ENCODE measurements at regions not wholly inside any gene's neighbourhood (a gene's known extent, or its start where the extent isn't known, plus 50 kb on each side); places are given as distances from the start of the nearest gene placed in this dataset.
"Not testable (repeated sequence)": the region's sequence is repeated elsewhere in the genome, so short reads cannot be mapped to it uniquely, and the experiment has no call there.

DNA sequence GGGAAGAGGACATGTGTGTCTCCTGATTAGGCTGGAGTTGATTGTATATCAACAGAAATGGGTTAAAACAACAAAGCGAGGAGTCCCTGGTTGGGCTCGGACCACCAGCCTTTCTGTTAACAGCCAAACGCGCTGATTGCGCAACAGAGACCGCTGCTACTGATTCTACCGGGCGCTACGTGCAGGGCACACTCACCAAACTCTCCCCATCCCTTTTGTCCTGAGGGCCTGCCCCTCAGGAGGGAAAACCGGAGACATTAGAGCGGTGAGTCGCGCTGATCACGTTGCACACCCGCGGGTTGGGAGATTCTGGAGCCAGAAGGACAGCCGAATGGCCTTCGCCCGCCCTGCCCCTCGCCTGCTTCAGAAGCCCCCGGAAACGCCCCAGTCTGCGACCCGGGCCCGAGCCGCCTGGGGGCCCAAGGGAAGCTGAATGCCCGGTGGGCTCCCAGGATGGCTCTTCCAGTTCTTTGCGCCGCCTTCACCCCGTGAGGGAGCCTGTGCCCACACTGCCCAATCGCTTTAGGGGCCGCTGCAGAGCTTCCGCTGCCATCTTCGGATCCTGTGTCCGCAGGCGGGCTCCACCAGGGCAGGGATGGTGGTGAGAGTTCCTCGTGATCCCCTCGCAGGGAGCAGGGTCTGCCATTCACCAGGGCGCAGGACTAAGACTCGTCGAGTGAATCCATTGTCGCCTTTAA is 165.4 kb upstream of the NBPF11 start:
- Histone ChIP-seq H3K27ac (no peak overlapping the region), H3K4me1 (replicated peaks in 1 of 2) (peaks cover 0 to 6% of the 10 kb centered on the region in 2 donors), H3K4me3 (no peak overlapping the region)
- WGBS, 10 experiments, result 60 to 99% (median 84%) methylated on average over 4 to 14 of the region's 42 CpGs; no CpG with 5 or more reads in 4 of the 10 experiments
- ATAC-seq (replicated peaks in 6 of 8), result no peak
- in situ Hi-C loops (cut with MboI; ENCODE audit: low pct_unique_long_range_greater_than_20kb in 2 of 9, low sequenced_read_pairs in 9 of 9, unreplicated experiment in 9 of 9), result no loop called here

DNA sequence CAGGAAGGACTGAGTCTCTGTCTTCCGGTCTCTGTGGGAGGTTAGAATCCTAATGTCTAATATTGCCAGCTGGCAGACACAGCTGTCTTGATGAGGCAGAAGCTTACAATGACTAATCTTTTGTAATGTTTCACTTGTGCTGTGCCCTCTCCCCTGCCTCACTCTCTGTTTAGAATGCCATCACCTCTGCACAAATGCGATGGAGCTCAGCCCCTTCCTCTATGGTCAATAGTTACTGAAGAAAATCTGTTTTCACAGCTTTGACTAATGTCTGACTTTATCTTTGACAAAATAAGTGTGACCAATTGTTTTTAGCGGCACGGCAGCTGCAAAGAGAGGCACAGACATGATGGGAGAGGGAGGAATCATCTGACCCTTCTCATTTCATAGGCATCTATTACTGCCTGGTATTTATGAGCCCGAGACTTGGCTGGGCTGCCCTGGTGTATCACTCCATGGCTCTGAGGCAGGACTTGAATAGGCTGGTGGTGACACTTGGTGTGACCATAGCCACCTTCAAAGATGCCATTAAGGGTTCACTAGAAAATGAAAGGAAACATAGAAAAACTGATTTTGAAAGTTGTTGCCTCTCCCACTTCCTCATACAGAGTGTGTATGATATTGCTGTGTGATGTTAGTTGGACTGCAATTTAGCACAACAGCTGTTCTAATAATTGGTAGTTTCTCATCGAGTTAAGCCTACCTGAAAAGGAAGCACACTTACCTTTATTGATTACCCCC is 163.2 kb upstream of the NBPF11 start:
- WGBS, 10 experiments, result 10 to 91% (median 71%) methylated on average over 1 to 6 of the region's 6 CpGs
- H3K27ac ChIP-seq, result no peak overlapping the region
- H3K4me1 ChIP-seq (replicated peaks in 1 of 2), result peaks cover 0 to 6% of the 10 kb centered on the region in 2 donors
- ATAC-seq (replicated peaks in 6 of 8), result no peak
- in situ Hi-C loops (cut with MboI; ENCODE audit: low pct_unique_long_range_greater_than_20kb in 2 of 9, low sequenced_read_pairs in 9 of 9, unreplicated experiment in 9 of 9), result no loop called here
- no peak overlapping the region for H3K4me3 ChIP-seq

GRCh38 chr1:148310807-148311206 is 158.7 kb upstream of the NBPF11 start:
- Histone ChIP-seq H3K4me1 (replicated peaks in 1 of 2) (no peaks in the 10 kb centered on the region), H3K27ac (no peak overlapping the region), H3K4me3 (no peak overlapping the region)
- in situ Hi-C loops (cut with MboI; ENCODE audit: low pct_unique_long_range_greater_than_20kb in 2 of 9, low sequenced_read_pairs in 9 of 9, unreplicated experiment in 9 of 9), result no loop called here
- ATAC-seq (replicated peaks in 6 of 8), result no peak

DNA sequence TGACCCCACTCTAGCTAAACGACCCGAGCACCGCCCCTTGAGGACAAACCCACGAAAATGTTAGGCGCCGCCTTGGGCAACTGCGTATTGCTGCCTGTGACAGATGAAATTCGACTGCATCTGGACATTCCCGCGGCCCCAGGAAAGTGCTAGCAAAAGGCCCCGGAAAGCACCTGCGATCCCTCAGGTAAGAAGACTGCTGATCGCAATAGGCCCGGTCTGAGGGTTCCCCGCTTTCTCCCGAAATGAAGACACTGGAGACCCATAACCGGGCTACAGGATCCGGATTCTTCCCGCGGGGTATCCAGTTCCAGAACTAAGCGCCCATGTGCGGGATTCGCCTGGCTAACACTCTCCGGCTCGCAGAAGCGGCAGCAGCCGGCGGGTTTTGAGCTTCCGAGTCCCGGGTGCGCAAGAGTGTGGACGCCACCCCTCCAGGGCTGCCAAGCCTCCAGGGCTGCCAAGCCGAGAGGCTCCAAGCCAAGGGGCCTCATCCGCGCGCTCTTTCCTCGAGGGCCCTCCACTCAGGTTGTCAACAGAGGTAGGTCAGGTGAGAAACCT is 157.9 kb upstream of the NBPF11 start:
- WGBS, 10 experiments, result 12 to 91% (median 50%) methylated on average over 5 to 24 of the region's 37 CpGs; no CpG with 5 or more reads in 4 of the 10 experiments
- H3K4me1 ChIP-seq (replicated peaks in 1 of 2), result no peaks in the 10 kb centered on the region
- H3K4me3 ChIP-seq, result no peak overlapping the region
- peak in 1 of 8 experiments; percentile 44 for ATAC-seq (replicated peaks in 6 of 8)
- H3K27ac ChIP-seq, result no peak overlapping the region
- in situ Hi-C loops (cut with MboI; ENCODE audit: low pct_unique_long_range_greater_than_20kb in 2 of 9, low sequenced_read_pairs in 9 of 9, unreplicated experiment in 9 of 9), result no loop called here

DNA sequence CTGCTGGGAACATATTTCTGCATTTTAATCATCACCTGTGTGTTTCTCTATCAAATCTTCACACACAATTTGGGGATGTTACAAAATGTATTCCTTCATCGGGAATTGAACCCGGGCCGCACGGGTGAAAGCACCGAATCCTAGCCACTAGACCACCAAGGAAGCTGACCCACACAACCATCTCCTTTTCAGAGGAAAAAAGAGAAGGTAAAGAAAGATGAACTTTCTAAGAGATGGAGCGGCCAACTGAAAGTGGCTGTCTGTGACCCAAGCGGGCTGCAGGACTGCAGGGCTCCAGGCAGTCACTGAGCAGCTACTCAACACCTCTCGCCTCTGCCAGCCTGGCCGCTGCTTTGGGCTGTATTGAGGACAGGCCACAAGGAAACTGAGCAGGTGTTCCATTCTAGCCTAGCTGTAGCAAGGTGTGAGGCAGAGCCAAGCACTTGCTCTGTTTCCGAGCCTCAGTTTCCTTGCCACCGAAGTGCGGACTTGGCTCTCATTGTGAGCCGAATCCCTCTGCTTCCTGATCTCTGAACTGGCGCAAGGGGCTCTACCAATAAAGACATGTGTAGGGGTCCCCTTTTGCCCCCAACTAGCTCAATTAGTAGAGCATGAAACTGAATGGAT is 156.9 kb upstream of the NBPF11 start:
- WGBS, 10 experiments, result 25 to 79% (median 58%) methylated on average over 4 to 14 of the region's 14 CpGs; no CpG with 5 or more reads in 2 of the 10 experiments
- peak in 1 of 8 experiments; percentile 80 for ATAC-seq (replicated peaks in 6 of 8)

DNA sequence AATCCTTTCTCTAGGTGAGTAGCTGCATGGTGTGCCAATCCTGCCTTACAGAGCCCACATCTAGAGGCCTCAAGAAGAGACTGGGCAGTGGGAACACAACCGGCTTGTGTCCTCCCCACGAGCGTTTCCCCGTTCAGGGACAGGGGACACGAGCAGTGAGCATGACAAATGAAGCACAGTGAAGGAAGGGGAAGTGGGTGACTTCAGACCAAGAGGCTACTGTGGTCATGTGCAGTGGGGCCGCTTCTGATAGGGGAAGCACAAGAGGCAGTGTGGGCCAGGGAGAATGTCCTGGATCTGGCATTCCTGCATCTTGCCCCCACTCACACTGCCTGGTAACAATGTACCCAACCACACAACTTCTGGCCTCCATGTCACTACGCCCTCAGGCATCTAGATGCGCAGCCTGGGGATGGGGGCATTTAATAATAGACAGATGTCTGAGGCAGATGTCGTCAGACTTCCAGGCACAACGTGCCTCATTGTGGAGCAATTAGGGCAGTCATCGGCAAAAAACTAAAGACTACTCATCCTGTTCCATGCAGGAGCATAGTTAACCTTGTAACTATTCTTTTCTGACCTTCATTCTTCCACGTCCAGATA is 155.6 kb upstream of the NBPF11 start:
- in situ Hi-C loops (cut with MboI; ENCODE audit: low pct_unique_long_range_greater_than_20kb in 2 of 9, low sequenced_read_pairs in 9 of 9, unreplicated experiment in 9 of 9), result no loop called here
- Histone ChIP-seq H3K27ac (no peak overlapping the region), H3K4me1 (replicated peaks in 1 of 2) (no peaks in the 10 kb centered on the region), H3K4me3 (no peak overlapping the region)
- no peak for ATAC-seq (replicated peaks in 6 of 8)
- WGBS, 10 experiments, result 20 to 100% (median 82%) methylated on average over 1 to 11 of the region's 12 CpGs; no CpG with 5 or more reads in 1 of the 10 experiments

More for the DNA sequence above, 156.9 kb upstream of the NBPF11 start:
- Histone ChIP-seq H3K4me1 (replicated peaks in 1 of 2) (no peaks in the 10 kb centered on the region), H3K4me3 (no peak overlapping the region), H3K27ac (no peak overlapping the region)
- in situ Hi-C loops (cut with MboI; ENCODE audit: low pct_unique_long_range_greater_than_20kb in 2 of 9, low sequenced_read_pairs in 9 of 9, unreplicated experiment in 9 of 9), result no loop called here

DNA sequence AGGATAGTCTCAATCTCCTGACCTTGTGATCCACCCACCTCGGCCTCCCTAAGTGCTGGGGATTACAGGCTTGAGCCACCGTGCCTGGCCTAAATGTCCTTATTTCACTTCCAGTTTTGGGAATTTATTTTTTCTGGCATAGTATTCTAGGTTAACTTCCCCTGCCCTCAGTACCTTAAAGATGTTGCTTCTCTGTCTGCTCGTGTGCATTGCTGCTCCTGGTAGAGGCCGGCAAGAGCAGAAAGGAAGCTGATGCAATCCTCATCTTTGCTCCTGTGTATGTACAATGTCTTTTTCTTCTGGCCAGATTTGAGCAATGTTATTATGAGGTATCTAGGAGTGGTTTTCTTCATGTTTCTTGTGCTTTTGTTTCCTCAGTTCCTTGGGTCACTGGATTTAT is 152.9 kb upstream of the NBPF11 start:
- in situ Hi-C loops (cut with MboI; ENCODE audit: low pct_unique_long_range_greater_than_20kb in 2 of 9, low sequenced_read_pairs in 9 of 9, unreplicated experiment in 9 of 9); H3K4me1 ChIP-seq (replicated peaks in 1 of 2); H3K4me3 ChIP-seq; ATAC-seq (replicated peaks in 6 of 8); H3K27ac ChIP-seq: not testable (repeated sequence)
- WGBS, 10 experiments, result 78 to 100% (median 86%) methylated on average over 1 to 4 of the region's 4 CpGs; no CpG with 5 or more reads in 2 of the 10 experiments

DNA sequence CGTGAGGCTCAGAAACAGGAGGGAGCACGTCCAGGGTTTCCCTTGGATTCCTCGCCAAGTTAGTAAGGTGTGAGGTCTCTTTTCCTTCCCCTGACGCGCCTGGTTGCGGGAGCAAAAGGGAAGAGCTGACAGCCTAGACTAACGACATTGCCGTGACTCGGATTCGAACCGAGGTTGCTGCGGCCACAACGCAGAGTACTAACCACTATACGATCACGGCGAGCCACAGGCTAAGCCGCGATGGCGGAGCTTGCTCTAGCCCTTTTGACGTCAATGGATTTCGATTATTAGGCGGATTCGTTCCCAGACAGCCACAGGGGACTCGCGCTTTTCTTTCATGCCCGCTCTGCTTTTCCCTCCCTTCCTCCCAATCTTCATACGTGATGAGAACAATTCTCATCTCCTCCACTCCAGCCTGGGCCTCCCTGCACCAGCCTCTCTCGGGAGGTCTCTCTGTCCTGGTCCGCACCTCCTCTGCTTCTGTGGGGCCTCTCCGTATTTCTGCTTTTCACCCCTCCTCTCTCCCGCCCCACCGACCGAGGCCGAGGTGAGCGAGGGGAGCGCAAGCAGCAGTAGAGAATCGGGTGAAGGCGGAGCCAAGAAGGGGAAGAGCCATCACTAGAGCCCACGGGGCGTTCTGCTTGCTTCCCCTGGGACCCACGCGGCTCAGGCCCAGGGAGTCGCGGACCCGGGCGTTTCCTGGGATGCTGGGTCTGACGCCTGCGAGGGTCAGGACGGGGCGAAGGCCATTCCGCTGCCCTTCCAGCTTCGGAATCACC is 150.7 kb upstream of the NBPF11 start:
- in situ Hi-C loops (cut with MboI; ENCODE audit: low pct_unique_long_range_greater_than_20kb in 2 of 9, low sequenced_read_pairs in 9 of 9, unreplicated experiment in 9 of 9); H3K4me1 ChIP-seq (replicated peaks in 1 of 2); H3K27ac ChIP-seq: not testable (repeated sequence)
- no CpG with 5 or more reads among the region's 52 CpGs for WGBS, 10 experiments
- peak overlapping the region in 2 of 5 donors; percentile 20 to 33 for H3K4me3 ChIP-seq
- peak; percentile 81 to 93 (median 88) for ATAC-seq (replicated peaks in 6 of 8)

DNA sequence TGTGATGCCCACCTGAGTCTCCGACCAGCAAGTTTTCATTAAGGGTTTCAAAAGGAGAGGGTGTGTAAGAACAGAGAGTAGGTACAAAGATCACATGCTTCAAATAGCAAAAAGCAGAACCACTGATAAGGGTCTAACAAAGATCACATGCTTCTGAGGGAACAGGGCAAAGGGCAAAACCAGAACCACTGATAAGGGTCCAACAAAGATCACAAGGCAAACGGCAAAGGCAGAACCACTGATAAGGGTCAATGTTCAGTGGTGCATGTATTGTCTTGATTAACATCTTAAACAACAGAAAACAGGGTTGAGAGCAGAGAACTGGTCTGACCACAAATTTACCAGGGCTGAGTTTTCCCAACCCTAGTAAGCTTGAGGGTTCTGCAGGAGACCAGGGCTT is 145.8 kb upstream of the NBPF11 start:
- H3K27ac ChIP-seq; H3K4me3 ChIP-seq; in situ Hi-C loops (cut with MboI; ENCODE audit: low pct_unique_long_range_greater_than_20kb in 2 of 9, low sequenced_read_pairs in 9 of 9, unreplicated experiment in 9 of 9); ATAC-seq (replicated peaks in 6 of 8): not testable (repeated sequence)
- H3K4me1 ChIP-seq (replicated peaks in 1 of 2), result peaks cover 2 to 19% of the 10 kb centered on the region in 2 donors
- WGBS, 10 experiments, result 75 to 100% (median 100%) methylated on average over 1 of the region's 2 CpGs; no CpG with 5 or more reads in 7 of the 10 experiments

DNA sequence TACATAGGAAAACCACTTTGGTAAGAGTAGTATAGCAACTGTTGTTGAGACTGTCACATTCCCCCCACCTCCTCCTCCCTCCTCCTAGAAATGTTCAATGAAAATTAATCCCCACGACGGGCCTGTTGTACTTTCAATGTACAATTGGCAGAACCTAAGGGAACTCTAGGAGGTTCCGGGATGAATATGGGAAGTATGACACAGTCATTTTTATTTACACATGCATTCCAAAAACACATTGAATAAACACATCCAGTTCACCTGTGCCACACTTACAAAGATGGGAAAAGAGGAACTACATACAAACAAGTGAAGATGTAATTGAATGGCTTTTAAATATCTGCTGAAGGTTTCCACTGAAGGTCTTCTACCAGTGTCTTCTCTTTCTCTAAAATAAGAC is 144.4 kb upstream of the NBPF11 start:
- WGBS, 10 experiments, result 41 to 100% (median 96%) methylated on average over 1 to 3 of the region's 3 CpGs; no CpG with 5 or more reads in 3 of the 10 experiments
- H3K27ac ChIP-seq, result no peak overlapping the region
- H3K4me1 ChIP-seq (replicated peaks in 1 of 2), result peaks cover 2 to 22% of the 10 kb centered on the region in 2 donors
- ATAC-seq (replicated peaks in 6 of 8), result no peak
- H3K4me3 ChIP-seq, result no peak overlapping the region
- in situ Hi-C loops (cut with MboI; ENCODE audit: low pct_unique_long_range_greater_than_20kb in 2 of 9, low sequenced_read_pairs in 9 of 9, unreplicated experiment in 9 of 9), result no loop called here

DNA sequence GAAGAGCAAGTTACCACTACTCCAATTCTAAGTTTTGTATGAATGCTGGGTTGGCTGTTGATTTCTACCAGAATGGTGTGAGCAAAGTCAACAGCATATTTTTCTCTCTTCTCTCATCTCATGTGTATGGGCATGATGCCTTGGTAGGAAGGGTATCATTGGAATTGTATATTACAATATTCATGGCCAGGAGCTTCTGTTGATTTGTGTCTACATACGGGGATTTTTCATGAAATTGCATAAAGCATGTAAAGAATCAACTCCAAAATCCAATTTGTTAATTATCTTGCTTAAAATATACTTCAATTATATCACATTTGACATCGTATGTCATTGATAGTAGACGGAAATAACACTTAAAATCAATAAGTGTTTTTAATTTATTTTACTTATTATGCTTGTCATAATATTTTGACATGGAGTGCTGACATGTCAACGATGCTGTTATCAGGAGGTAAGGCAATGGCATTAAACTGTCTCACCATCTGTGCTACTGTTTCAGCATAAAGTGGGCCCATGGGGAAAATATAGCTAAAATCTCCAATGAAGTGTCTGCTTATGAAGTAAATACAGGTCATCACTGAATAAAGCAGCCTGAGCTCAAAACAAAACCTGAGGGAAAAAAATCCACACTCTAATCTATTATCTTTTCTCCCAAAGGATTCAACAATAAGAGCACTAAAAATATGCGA is 142.2 kb upstream of the NBPF11 start:
- H3K4me1 ChIP-seq (replicated peaks in 1 of 2), result peaks cover 2 to 22% of the 10 kb centered on the region in 2 donors
- peak in 1 of 8 experiments; percentile 55 for ATAC-seq (replicated peaks in 6 of 8)
- H3K4me3 ChIP-seq, result no peak overlapping the region
- no peak overlapping the region for H3K27ac ChIP-seq
- 17 to 87% (median 63%) methylated on average over 2 to 5 of the region's 5 CpGs; no CpG with 5 or more reads in 1 of the 10 experiments for WGBS, 10 experiments
- in situ Hi-C loops (cut with MboI; ENCODE audit: low pct_unique_long_range_greater_than_20kb in 2 of 9, low sequenced_read_pairs in 9 of 9, unreplicated experiment in 9 of 9), result no loop called here

GRCh38 chr1:148293651-148294050 is 141.6 kb upstream of the NBPF11 start:
- no peak overlapping the region for H3K27ac ChIP-seq
- H3K4me3 ChIP-seq, result no peak overlapping the region
- peak in 1 of 8 experiments; percentile 44 for ATAC-seq (replicated peaks in 6 of 8)
- in situ Hi-C loops (cut with MboI; ENCODE audit: low pct_unique_long_range_greater_than_20kb in 2 of 9, low sequenced_read_pairs in 9 of 9, unreplicated experiment in 9 of 9), result no loop called here
- H3K4me1 ChIP-seq (replicated peaks in 1 of 2), result peaks cover 2 to 22% of the 10 kb centered on the region in 2 donors
- WGBS, 10 experiments, result 25 to 79% (median 60%) methylated on average over 2 to 6 of the region's 6 CpGs; no CpG with 5 or more reads in 1 of the 10 experiments

Measured in motor neuron (in vitro differentiated cells).